ENCODE measurements at regions not wholly inside any gene's neighbourhood (a gene's known extent, or its start where the extent isn't known, plus 50 kb on each side); places are given as distances from the start of the nearest gene placed in this dataset.
A peak's percentile ranks its signal among the peaks of the same experiment; 100 is the strongest.

DNA sequence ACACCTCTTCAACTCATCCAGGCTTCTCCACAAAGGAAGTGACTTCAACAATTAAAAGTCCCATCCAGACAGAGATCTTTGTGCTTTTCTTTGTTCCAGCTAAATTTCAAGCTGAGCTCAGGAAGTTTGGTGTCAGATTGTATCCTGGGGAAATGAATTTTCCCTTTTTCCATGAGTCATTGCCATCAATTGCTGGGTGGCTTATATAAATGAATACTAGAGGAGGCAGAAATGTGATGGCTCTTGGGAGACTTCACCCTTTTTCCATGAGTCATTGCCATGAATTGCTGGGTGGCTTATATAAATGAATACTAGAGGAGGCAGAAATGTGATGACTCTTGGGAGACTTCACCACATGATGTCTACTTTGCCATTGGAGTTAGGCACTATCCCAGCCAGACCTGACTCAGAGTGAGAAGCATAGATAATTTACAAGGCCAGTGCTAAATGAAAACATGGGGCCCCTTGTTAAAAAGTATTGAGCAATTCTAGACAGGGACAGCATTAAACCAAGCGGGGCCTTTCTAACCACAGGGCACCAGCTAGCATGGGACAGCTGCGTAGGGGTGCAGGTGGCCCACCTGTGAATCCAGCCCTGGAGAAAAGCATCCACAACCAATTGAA is 339.2 kb upstream of the PODXL start:
- Histone ChIP-seq H3K9me3 (no peaks in the 10 kb centered on the region), H3K27me3 (no peaks in the 10 kb centered on the region), H3K4me1 (peaks cover 0 to 15% (median 0%) of the 10 kb centered on the region in 3 donors), H3K27ac (peak overlapping the region in 1 of 4 donors; percentile 39), H3K36me3 (no peaks in the 10 kb centered on the region), H3K4me3 (no peak overlapping the region)
- TF ChIP-seq POLR2A (IDR thresholded peaks at IDR 0.05) (no peak), POLR2AphosphoS5 (IDR thresholded peaks at IDR 0.05) (no peak), EP300 (IDR thresholded peaks at IDR 0.05) (no peak)
- TF ChIP-seq, protein P1, sequence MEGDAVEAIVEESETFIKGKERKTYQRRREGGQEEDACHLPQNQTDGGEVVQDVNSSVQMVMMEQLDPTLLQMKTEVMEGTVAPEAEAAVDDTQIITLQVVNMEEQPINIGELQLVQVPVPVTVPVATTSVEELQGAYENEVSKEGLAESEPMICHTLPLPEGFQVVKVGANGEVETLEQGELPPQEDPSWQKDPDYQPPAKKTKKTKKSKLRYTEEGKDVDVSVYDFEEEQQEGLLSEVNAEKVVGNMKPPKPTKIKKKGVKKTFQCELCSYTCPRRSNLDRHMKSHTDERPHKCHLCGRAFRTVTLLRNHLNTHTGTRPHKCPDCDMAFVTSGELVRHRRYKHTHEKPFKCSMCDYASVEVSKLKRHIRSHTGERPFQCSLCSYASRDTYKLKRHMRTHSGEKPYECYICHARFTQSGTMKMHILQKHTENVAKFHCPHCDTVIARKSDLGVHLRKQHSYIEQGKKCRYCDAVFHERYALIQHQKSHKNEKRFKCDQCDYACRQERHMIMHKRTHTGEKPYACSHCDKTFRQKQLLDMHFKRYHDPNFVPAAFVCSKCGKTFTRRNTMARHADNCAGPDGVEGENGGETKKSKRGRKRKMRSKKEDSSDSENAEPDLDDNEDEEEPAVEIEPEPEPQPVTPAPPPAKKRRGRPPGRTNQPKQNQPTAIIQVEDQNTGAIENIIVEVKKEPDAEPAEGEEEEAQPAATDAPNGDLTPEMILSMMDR (IDR thresholded peaks at IDR 0.05): no peak
- 100% methylated on average over 1 to 2 of the region's 2 CpGs for WGBS, 2 donors (ENCODE audit: low coverage in 1 of 2)
- ATAC-seq: no peak

DNA sequence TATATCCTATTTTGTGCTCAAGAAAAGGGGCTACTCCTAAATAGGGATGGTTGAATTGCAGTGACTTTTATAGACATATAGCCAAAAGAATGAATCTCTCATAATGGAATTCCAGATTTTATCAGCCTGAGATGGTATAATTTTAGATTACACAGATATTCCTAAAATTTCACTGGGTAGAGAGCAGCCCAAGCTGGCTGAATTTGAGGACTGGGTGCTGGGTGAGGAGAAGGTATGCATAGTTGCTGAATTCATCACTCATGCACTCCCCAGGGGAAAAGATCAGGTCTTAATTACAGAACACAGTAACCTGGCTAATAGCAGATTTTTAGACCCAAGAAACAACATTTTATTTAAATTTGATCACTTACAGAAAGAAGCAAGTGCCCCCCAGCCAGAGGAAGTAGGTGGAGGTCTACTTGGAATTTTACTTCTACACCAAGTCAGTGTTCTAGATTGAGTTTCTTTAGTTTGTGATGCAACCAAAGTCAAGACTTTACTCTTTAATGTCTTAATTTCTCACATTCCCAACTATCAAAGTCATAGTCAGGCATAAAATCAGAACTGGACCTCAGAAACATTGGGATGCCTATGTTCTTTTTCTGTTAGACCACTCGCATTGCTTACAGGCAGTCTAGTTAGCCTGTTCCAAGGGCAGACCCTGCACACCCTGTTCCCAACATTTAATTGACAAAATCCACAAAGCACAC is 337.4 kb upstream of the PODXL start:
- TF ChIP-seq, protein P1 (IDR thresholded peaks at IDR 0.05): no peak
- no peak for TF ChIP-seq POLR2AphosphoS5 (IDR thresholded peaks at IDR 0.05)
- no peak for TF ChIP-seq POLR2A (IDR thresholded peaks at IDR 0.05)
- no peak for TF ChIP-seq EP300 (IDR thresholded peaks at IDR 0.05)
- WGBS, 2 donors (ENCODE audit: low coverage in 1 of 2): 67% methylated on average over 1 of the region's 1 CpG; no CpG with 5 or more reads in 1 of the 2 donors
- H3K27ac ChIP-seq: no peak overlapping the region
- no peak overlapping the region for H3K4me3 ChIP-seq
- peaks cover 0 to 15% (median 0%) of the 10 kb centered on the region in 3 donors for H3K4me1 ChIP-seq
- ATAC-seq: no peak
- no peaks in the 10 kb centered on the region for H3K9me3 ChIP-seq
- H3K27me3 ChIP-seq: peaks cover 4% of the 10 kb centered on the region
- H3K36me3 ChIP-seq: no peaks in the 10 kb centered on the region

DNA sequence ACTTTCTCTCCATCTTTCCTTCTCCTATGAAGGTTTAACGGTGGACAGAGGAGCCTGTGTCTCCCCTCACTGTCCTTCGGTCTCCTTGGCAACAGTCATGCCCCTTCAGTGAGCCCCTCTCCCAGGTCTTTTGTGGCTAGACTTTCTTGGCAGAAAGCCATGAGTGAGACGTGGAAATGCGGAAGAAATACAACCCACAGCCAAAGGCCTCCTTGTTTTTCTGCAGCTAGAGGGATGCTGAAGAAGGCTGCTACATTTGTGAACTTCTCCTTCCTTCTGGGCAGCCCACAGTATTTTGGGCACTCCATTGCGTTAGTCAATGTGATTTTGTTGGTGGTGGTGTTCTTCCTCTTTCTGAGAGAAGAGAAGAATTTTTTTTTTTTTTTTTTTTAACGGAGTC is 333.7 kb upstream of the PODXL start:
- peaks cover 16% of the 10 kb centered on the region for H3K27me3 ChIP-seq
- H3K9me3 ChIP-seq: peaks cover 0 to 8% (median 0%) of the 10 kb centered on the region in 3 donors
- TF ChIP-seq, protein P1 (IDR thresholded peaks at IDR 0.05): no peak
- TF ChIP-seq POLR2A (IDR thresholded peaks at IDR 0.05) (no peak), POLR2AphosphoS5 (IDR thresholded peaks at IDR 0.05) (no peak), EP300 (IDR thresholded peaks at IDR 0.05) (no peak)
- ATAC-seq: no peak
- no peaks in the 10 kb centered on the region for H3K36me3 ChIP-seq
- H3K4me1 ChIP-seq: no peaks in the 10 kb centered on the region
- H3K4me3 ChIP-seq: no peak overlapping the region
- WGBS, 2 donors (ENCODE audit: low coverage in 1 of 2): 43 to 61% methylated on average over 4 to 5 of the region's 6 CpGs
- no peak overlapping the region for H3K27ac ChIP-seq

DNA sequence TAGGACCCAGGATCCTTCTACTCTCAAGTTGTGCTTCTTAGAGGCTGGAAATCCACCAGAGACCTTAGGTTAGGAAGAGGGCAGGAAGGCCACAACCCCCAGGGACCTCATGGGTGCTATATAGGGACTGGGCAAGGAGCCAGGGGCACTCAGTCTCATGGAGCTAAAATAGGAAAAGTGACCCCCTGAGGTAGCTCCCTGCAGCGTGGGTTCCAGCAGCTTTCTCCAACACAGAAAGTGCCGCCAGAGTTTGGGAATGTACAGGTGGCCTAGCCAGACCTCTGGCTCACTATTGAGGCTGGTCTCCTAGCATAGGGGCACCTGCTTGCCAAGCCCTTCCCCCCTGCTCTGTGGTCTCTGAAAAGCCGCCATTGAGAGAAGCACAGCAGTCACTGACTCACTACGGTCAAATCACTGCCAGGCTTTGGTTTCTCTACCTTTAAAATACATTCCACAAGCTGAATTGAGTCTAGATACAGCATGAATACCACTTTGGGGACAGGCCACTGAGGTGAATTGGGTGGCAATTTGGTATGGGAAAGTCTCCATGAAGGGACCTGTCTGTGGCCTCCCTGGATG is 333.2 kb upstream of the PODXL start:
- Histone ChIP-seq H3K36me3 (no peaks in the 10 kb centered on the region), H3K27me3 (peaks cover 16% of the 10 kb centered on the region), H3K4me1 (no peaks in the 10 kb centered on the region), H3K27ac (no peak overlapping the region), H3K4me3 (no peak overlapping the region), H3K9me3 (peaks cover 0 to 8% (median 0%) of the 10 kb centered on the region in 3 donors)
- TF ChIP-seq POLR2AphosphoS5 (IDR thresholded peaks at IDR 0.05): no peak
- TF ChIP-seq POLR2A (IDR thresholded peaks at IDR 0.05): no peak
- no peak for TF ChIP-seq EP300 (IDR thresholded peaks at IDR 0.05)
- TF ChIP-seq, protein P1 (IDR thresholded peaks at IDR 0.05): no peak
- ATAC-seq: no peak
- no CpG with 5 or more reads among the region's 4 CpGs for WGBS, 2 donors (ENCODE audit: low coverage in 1 of 2)

Data from gastroesophageal sphincter (tissue), 4 donors.